ENCODE measurements at regions not wholly inside any gene's neighbourhood (a gene's known extent, or its start where the extent isn't known, plus 50 kb on each side); places are given as distances from the start of the nearest gene placed in this dataset.
A peak's percentile ranks its signal among the peaks of the same experiment; 100 is the strongest.

DNA sequence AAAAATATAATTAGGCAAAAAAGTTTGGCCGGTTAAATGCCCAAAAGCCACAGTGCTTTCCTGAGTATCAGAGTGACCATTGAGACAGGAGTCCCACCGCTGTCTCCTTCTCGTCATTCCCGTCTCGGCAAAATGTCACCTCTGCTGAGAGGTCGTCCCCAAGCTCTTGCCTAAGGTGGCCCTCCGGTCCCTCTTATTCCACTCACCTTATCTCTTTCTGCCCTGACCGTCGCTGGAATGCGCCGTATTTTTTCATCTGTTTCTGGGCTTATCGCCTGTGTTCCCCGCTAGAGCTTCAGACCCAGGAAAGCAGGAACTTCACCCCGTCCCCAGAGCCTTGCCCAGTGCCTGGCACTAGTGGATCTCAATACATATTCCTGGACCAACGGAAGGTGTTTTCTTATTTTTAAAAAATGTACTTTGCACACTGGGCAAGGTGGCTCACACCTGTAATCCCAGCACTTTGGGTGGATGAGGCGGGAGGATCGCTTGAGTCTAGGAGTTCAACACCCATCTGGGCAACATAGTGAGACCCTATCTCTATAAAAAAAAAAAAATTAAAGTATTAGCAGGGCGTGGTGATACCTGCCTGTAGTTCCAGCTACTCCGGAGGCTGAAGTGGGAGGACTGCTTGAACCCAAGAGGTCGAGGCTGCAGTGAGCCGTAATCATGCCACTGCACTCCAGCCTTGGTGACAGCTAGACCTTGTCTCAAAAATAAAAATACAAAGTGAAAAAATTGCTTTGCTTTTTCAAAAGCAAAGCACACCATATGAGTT lies 122.8 kb upstream of the PTPN1 start:
- no peak for ATAC-seq
- H3K79me2 ChIP-seq (ENCODE audit: low read length) = no peaks in the 10 kb centered on the region
- H3K9me2 ChIP-seq (replicated peaks; ENCODE audit: low read length) = no peaks in the 10 kb centered on the region
- no peak overlapping the region for H2AFZ ChIP-seq (ENCODE audit: low read length)
- no peak overlapping the region for H3K9ac ChIP-seq (ENCODE audit: low read length)
- H3K4me2 ChIP-seq (ENCODE audit: low read length) = no peak overlapping the region
- peaks cover 11% of the 10 kb centered on the region for H3K4me1 ChIP-seq (ENCODE audit: insufficient read depth, low read length)
- no peak overlapping the region for H3K4me3 ChIP-seq (ENCODE audit: low read length)
- DNase-seq = no peak
- H3F3A ChIP-seq (ENCODE audit: low read length, unreplicated experiment) = no peaks in the 10 kb centered on the region
- H3K36me3 ChIP-seq (ENCODE audit: low read depth, low read length) = no peaks in the 10 kb centered on the region
- H3K9me3 ChIP-seq (ENCODE audit: low read length) = no peaks in the 10 kb centered on the region
- H4K20me1 ChIP-seq (ENCODE audit: low read length) = no peaks in the 10 kb centered on the region
- TF ChIP-seq EZH2 (IDR thresholded peaks at IDR 0.05; ENCODE audit: low read length, unreplicated experiment) (no peak), EZH2phosphoT487 (IDR thresholded peaks at IDR 0.05; ENCODE audit: borderline replicate concordance, low read length) (no peak)
- TF ChIP-seq, protein P1, sequence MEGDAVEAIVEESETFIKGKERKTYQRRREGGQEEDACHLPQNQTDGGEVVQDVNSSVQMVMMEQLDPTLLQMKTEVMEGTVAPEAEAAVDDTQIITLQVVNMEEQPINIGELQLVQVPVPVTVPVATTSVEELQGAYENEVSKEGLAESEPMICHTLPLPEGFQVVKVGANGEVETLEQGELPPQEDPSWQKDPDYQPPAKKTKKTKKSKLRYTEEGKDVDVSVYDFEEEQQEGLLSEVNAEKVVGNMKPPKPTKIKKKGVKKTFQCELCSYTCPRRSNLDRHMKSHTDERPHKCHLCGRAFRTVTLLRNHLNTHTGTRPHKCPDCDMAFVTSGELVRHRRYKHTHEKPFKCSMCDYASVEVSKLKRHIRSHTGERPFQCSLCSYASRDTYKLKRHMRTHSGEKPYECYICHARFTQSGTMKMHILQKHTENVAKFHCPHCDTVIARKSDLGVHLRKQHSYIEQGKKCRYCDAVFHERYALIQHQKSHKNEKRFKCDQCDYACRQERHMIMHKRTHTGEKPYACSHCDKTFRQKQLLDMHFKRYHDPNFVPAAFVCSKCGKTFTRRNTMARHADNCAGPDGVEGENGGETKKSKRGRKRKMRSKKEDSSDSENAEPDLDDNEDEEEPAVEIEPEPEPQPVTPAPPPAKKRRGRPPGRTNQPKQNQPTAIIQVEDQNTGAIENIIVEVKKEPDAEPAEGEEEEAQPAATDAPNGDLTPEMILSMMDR (conservative IDR thresholded peaks at IDR 0.05; ENCODE audit: low read depth, low read length) = no peak
- no peak overlapping the region for H3K27ac ChIP-seq (ENCODE audit: low read length)
- CTCF ChIA-PET = no interaction called here
- intact Hi-C loops (cut with micrococcal nuclease) = no loop called here
- POLR2A ChIA-PET (ENCODE audit: unreplicated experiment) = no interaction called here
- H3K27me3 ChIP-seq (ENCODE audit: low read length) = no peaks in the 10 kb centered on the region
- BruUV-seq (replicated peaks) = no TSS peak

DNA sequence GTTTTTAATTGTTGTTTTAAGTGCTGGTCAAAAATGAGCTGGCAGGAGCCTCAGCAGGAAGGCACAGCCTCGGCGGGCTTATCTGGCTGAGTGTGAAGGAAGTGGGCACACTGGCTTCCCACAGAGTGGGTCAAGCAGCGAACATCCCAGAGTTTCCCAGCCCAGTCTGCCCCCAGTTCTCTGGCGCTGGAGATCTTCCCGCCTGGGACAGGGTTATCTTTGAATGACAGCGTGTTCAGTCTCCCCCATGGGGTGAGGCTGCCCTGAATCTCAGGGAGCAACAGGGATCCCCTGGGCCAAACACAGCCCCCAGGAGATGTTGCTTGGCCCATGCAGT lies 122.2 kb upstream of the PTPN1 start:
- ChIA-PET POLR2A (ENCODE audit: unreplicated experiment) (no interaction called here), CTCF (no interaction called here)
- H3K9ac ChIP-seq (ENCODE audit: low read length) = no peak overlapping the region
- no peaks in the 10 kb centered on the region for H3K36me3 ChIP-seq (ENCODE audit: low read depth, low read length)
- no peak overlapping the region for H3K27ac ChIP-seq (ENCODE audit: low read length)
- H2AFZ ChIP-seq (ENCODE audit: low read length) = no peak overlapping the region
- TF ChIP-seq, protein P1 (conservative IDR thresholded peaks at IDR 0.05; ENCODE audit: low read depth, low read length) = no peak
- H3K9me2 ChIP-seq (replicated peaks; ENCODE audit: low read length) = no peaks in the 10 kb centered on the region
- no peaks in the 10 kb centered on the region for H3K79me2 ChIP-seq (ENCODE audit: low read length)
- H3K27me3 ChIP-seq (ENCODE audit: low read length) = no peaks in the 10 kb centered on the region
- DNase-seq = no peak
- no peaks in the 10 kb centered on the region for H4K20me1 ChIP-seq (ENCODE audit: low read length)
- peaks cover 11% of the 10 kb centered on the region for H3K4me1 ChIP-seq (ENCODE audit: insufficient read depth, low read length)
- H3K9me3 ChIP-seq (ENCODE audit: low read length) = no peaks in the 10 kb centered on the region
- no TSS peak for BruUV-seq (replicated peaks)
- ATAC-seq = no peak
- H3K4me2 ChIP-seq (ENCODE audit: low read length) = no peak overlapping the region
- no peaks in the 10 kb centered on the region for H3F3A ChIP-seq (ENCODE audit: low read length, unreplicated experiment)
- no peak overlapping the region for H3K4me3 ChIP-seq (ENCODE audit: low read length)
- intact Hi-C loops (cut with micrococcal nuclease) = no loop called here

DNA sequence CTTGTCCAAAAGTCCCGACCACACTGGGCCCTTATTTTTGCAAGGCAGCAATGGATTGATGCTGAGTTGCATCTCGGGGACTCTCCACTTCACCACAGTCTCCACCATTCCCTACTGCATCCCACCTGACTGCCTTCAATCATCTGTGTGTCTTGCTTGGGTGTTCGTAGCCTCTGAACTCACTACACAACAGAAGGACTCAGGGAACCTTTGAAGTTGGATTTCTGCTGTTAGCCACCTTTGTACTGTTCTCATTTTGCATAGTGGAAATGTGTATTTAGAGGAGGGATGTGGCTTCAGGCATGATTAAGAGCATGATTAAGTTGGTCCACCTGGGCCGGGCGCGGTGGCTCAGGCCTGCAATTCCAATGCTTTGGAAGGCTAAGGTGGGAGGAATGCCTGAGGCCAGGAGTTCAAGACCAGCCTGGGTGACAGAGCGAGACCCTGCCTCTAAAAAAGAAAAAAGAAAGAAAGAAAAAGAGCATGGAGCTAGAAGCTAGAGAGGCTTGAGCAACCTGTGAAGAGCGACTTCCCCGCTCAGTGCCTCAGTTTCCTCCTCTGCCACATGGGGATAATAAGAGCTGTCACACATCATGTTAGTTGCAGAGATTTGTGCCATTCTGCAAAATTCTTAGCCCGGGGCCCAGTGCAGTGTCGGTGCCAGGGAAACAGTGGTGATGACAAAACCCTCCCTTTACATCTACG lies 121.3 kb upstream of the PTPN1 start:
- Histone ChIP-seq H3K4me2 (ENCODE audit: low read length) (no peak overlapping the region), H3K36me3 (ENCODE audit: low read depth, low read length) (no peaks in the 10 kb centered on the region), H3F3A (ENCODE audit: low read length, unreplicated experiment) (no peaks in the 10 kb centered on the region), H3K4me3 (ENCODE audit: low read length) (no peak overlapping the region), H4K20me1 (ENCODE audit: low read length) (no peaks in the 10 kb centered on the region), H2AFZ (ENCODE audit: low read length) (no peak overlapping the region), H3K79me2 (ENCODE audit: low read length) (no peaks in the 10 kb centered on the region), H3K4me1 (ENCODE audit: insufficient read depth, low read length) (peaks cover 11% of the 10 kb centered on the region), H3K9me3 (ENCODE audit: low read length) (no peaks in the 10 kb centered on the region), H3K27me3 (ENCODE audit: low read length) (no peaks in the 10 kb centered on the region), H3K9me2 (replicated peaks; ENCODE audit: low read length) (no peaks in the 10 kb centered on the region), H3K9ac (ENCODE audit: low read length) (no peak overlapping the region), H3K27ac (ENCODE audit: low read length) (no peak overlapping the region)
- peak; percentile 31 for DNase-seq
- BruUV-seq (replicated peaks) = no TSS peak
- CTCF ChIA-PET = no interaction called here
- intact Hi-C loops (cut with micrococcal nuclease) = no loop called here
- ATAC-seq = no peak; the same call in 1 of the 2 replicates
- no peak for TF ChIP-seq EZH2phosphoT487 (IDR thresholded peaks at IDR 0.05; ENCODE audit: borderline replicate concordance, low read length)
- TF ChIP-seq EZH2 (IDR thresholded peaks at IDR 0.05; ENCODE audit: low read length, unreplicated experiment) = no peak
- POLR2A ChIA-PET (ENCODE audit: unreplicated experiment) = no interaction called here
